Left lung (tissue), 4 donors: ENCODE measurements at regions not wholly inside any gene's neighbourhood (a gene's known extent, or its start where the extent isn't known, plus 50 kb on each side); places are given as distances from the start of the nearest gene placed in this dataset.

ENCODE experiments used
- ATAC-seq: fragments of 200-7000 bp; cut with Tn5 transposase; one replicate; pipeline ENCODE4 v1.9.1; 2020; ENCODE audit warnings: moderate library complexity
- DNase-seq, 4 donors: peaks; one replicate each; pipeline ENCODE4 v3.0.0-alpha.2; 2013 to 2020
- H3K27ac ChIP-seq, 2 donors: fragments of 200-600 bp; sonication (generic) in 1 of 2; one replicate each; pipeline versions ENCODE4 v1.5.0 to v1.8.0; 2020 to 2021
- H3K27me3 ChIP-seq, 2 donors: fragments of 200-600 bp; sonication (generic) in 1 of 2; one replicate each; pipeline versions ENCODE4 v1.5.0 to v1.8.0; 2020 to 2021
- H3K36me3 ChIP-seq, 2 donors: fragments of 200-600 bp; sonication (generic) in 1 of 2; one replicate each; pipeline versions ENCODE4 v1.5.0 to v1.8.0; 2020 to 2021
- H3K4me1 ChIP-seq, 2 donors: fragments of 200-600 bp; one replicate each; pipeline ENCODE4 v1.8.0; 2021
- H3K4me3 ChIP-seq, 2 donors: fragments of 200-600 bp; sonication (generic) in 1 of 2; one replicate each; pipeline versions ENCODE4 v1.5.0 to v1.8.0; 2020 to 2021; ENCODE audit warnings: mild to moderate bottlenecking in 1 of 2
- H3K9me3 ChIP-seq, 2 donors: fragments of 200-600 bp; sonication (generic) in 1 of 2; one replicate each; pipeline versions ENCODE4 v1.5.0 to v1.8.0; 2020 to 2021
- intact Hi-C, 2 donors: fragments of 100-400 bp; cut with DNase I; formaldehyde crosslinking; loops; one replicate each; pipeline versions ENCODE4 v1.11.2 to v1.14.2; 2022
- TF ChIP-seq, protein P1 (sequence below), 2 donors: fragments of 200-600 bp; sonication (generic) in 1 of 2; IDR thresholded peaks; one replicate each; pipeline versions ENCODE4 v1.5.0 to v1.8.0; 2021; ENCODE audit warnings: antibody characterized with exemption in 2 of 2
- donor health status: DM: no; HTN: yes; CAD: no.
- donor health status: DM: no; HTN: no; CAD: no.

DNA sequence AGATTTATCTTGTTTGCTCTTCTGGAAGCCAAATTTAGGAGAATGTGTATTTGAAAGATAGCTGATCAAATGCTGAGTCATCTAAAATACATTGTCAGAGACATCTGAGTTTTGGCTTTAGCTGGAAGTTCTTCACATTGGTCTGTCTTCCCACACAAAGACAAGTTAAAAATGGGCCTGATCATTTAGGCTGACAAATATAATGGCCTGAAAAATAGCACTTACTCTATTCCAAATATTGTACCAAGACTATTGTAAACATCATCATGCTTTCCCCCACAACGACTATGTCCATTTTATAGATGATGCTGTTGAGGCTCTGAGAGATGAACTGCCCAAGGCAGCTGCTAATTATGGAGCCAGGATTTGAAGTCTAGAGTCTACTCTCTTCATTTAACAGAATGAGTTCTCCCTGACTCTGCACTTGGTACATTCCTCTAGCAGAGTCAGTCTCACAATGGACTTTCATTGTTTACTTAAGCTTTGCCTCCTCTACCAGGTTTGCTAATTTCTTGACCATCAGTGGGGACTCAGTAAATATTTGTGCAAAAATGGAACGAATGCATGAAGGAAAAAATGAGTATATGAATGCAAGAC lies 619.4 kb upstream of the KLF4 start:
- no peaks in the 10 kb centered on the region for H3K4me1 ChIP-seq
- DNase-seq (no peak), ATAC-seq (no peak)
- H3K27me3 ChIP-seq: no peaks in the 10 kb centered on the region
- H3K27ac ChIP-seq: no peak overlapping the region
- no peaks in the 10 kb centered on the region for H3K36me3 ChIP-seq
- intact Hi-C loops: no loop called here
- no peaks in the 10 kb centered on the region for H3K9me3 ChIP-seq
- H3K4me3 ChIP-seq: no peak overlapping the region
- TF ChIP-seq, protein P1, sequence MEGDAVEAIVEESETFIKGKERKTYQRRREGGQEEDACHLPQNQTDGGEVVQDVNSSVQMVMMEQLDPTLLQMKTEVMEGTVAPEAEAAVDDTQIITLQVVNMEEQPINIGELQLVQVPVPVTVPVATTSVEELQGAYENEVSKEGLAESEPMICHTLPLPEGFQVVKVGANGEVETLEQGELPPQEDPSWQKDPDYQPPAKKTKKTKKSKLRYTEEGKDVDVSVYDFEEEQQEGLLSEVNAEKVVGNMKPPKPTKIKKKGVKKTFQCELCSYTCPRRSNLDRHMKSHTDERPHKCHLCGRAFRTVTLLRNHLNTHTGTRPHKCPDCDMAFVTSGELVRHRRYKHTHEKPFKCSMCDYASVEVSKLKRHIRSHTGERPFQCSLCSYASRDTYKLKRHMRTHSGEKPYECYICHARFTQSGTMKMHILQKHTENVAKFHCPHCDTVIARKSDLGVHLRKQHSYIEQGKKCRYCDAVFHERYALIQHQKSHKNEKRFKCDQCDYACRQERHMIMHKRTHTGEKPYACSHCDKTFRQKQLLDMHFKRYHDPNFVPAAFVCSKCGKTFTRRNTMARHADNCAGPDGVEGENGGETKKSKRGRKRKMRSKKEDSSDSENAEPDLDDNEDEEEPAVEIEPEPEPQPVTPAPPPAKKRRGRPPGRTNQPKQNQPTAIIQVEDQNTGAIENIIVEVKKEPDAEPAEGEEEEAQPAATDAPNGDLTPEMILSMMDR (IDR thresholded peaks at IDR 0.05): no peak

DNA sequence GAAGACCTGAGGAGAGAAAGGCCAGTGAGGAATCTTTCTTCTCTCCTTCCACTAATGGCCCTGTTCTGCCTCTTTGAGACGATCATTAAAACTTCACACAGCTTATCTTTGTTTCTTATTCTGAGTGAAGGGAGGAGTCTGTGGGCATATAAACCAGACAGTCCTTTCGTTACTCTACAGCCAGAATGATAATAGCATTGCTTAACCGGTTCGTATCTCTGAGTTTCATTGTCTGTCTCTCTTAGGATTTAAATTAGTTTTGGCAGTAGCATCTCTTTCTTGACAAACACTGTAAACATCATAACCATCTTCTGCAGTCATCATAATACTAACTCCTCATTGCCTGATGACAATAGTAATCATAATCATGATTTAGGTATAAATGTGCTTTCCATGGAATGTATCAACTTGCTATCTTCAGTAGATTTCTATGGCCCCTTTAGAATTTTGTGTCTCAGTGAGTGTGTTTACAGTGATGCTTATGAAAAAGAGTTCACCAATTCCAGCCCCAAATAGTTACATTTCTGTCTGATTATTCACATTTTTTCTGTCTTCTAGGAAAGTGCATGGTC lies 618.8 kb upstream of the KLF4 start:
- Histone ChIP-seq H3K27me3 (no peaks in the 10 kb centered on the region), H3K27ac (no peak overlapping the region), H3K4me3 (no peak overlapping the region), H3K4me1 (no peaks in the 10 kb centered on the region), H3K9me3 (no peaks in the 10 kb centered on the region), H3K36me3 (no peaks in the 10 kb centered on the region)
- peak in 2 of 4 donors; percentile 18 to 26 for DNase-seq
- TF ChIP-seq, protein P1 (IDR thresholded peaks at IDR 0.05): no peak
- no peak for ATAC-seq
- intact Hi-C loops: no loop called here

DNA sequence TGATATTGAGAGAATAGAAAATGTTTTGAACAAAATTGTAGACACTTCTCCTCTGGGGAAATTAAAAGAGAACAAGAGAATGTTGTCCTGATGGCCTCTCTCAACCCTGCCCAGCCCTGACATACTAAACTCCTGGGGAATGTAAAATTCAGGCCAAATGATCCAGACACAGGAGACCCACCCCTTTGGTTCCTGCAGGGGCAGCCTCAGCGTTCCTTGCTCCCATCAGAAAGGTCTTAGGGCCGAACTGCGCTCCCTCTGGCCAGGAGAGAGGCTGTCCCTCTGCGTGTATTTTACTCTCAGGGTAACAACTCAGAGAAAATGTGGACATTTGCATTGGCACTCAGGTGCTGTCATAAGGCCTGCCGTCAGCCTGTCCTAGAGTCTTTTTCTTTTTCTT lies 616.3 kb upstream of the KLF4 start:
- Histone ChIP-seq H3K4me1 (no peaks in the 10 kb centered on the region), H3K9me3 (no peaks in the 10 kb centered on the region), H3K27ac (no peak overlapping the region), H3K4me3 (no peak overlapping the region), H3K27me3 (no peaks in the 10 kb centered on the region), H3K36me3 (no peaks in the 10 kb centered on the region)
- TF ChIP-seq, protein P1 (IDR thresholded peaks at IDR 0.05): no peak
- DNase-seq: no peak
- intact Hi-C loops: no loop called here
- ATAC-seq: no peak

DNA sequence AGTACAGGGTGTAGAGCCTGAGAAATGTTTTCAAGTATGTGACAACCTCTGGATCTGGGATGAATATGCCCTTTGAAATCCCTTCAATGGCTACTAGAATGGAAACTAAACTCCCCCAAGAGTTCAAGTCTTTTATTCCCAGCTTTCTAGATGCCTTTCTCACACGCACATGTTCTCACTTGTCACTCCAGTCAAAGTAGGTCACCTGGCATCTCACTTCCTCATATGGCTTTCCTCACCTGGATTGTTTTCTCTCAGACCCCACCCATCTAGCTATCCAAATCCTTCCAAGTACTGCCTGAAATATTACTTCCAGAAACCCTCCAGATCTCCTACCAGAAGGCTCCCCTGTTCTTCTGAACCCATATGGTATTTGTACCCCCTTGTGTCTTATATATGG lies 615.4 kb upstream of the KLF4 start:
- intact Hi-C loops: no loop called here
- TF ChIP-seq, protein P1 (IDR thresholded peaks at IDR 0.05): no peak
- Histone ChIP-seq H3K27me3 (no peaks in the 10 kb centered on the region), H3K4me3 (no peak overlapping the region), H3K27ac (no peak overlapping the region), H3K9me3 (no peaks in the 10 kb centered on the region), H3K36me3 (no peaks in the 10 kb centered on the region), H3K4me1 (no peaks in the 10 kb centered on the region)
- DNase-seq (no peak), ATAC-seq (no peak)

DNA sequence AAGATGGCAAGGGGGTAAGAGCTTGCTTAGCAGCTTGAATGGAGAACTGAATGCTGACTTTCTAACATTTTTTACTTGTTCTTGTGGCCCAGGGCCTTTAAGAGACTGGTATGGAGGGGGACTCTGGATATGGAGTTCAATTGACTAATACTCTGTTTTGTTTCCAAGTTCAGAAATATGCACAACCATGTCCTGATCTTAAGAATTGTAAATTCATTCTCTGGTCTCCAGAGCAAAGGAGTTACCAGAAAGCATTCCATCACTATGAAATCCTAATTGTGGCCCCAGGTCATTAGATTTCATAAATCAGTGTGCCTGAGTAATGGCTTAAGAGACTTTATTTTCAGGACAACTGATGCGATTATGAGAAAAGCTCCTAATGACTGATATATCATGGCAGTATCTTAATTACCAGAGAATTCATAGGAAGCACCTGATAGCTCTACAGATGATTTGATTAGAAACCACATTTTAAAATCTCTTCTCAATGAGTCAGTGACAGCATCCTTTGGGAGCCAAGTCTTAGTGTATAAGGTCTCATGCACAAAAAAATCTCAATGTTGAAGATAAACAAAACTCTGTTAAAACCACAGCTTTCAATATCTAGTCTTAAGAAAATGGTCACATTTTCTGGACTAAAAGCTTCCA lies 613.6 kb upstream of the KLF4 start:
- Histone ChIP-seq H3K27ac (no peak overlapping the region), H3K9me3 (no peaks in the 10 kb centered on the region), H3K36me3 (no peaks in the 10 kb centered on the region), H3K27me3 (no peaks in the 10 kb centered on the region), H3K4me1 (no peaks in the 10 kb centered on the region), H3K4me3 (no peak overlapping the region)
- DNase-seq (no peak), ATAC-seq (no peak)
- intact Hi-C loops: no loop called here
- TF ChIP-seq, protein P1 (IDR thresholded peaks at IDR 0.05): no peak
